ENCODE measurements at regions not wholly inside any gene's neighbourhood (a gene's known extent, or its start where the extent isn't known, plus 50 kb on each side); places are given as distances from the start of the nearest gene placed in this dataset.
"Not testable (repeated sequence)": the region's sequence is repeated elsewhere in the genome, so short reads cannot be mapped to it uniquely, and the experiment has no call there.

- H3K36me3 ChIP-seq (ENCODE audit: control insufficient read depth, insufficient read depth, low read length); H3K27ac ChIP-seq (ENCODE audit: low read depth, low read length); H3K4me3 Mint-ChIP-seq; H3K9me3 Mint-ChIP-seq; H3K27me3 Mint-ChIP-seq (ENCODE audit: insufficient read depth); H3K27me3 ChIP-seq (ENCODE audit: control insufficient read depth, insufficient read depth, low read length, poor library complexity, severe bottlenecking); H3K4me3 ChIP-seq (ENCODE audit: low read length); H3K27ac Mint-ChIP-seq; H3K9me3 ChIP-seq (ENCODE audit: control insufficient read depth, low read length); H3K4me1 ChIP-seq (ENCODE audit: control insufficient read depth, insufficient read depth, low read length); H3K9ac ChIP-seq (ENCODE audit: extremely low read depth, low read length, poor library complexity, severe bottlenecking); H3K4me1 Mint-ChIP-seq; DNase-seq; H3K36me3 Mint-ChIP-seq (ENCODE audit: low read depth): not testable (repeated sequence)
- whole genome bisulfite sequencing, 2 experiments (ENCODE audit: insufficient coverage in 1 of 2, insufficient read length in 1 of 2): 86 to 100% methylated on average over 2 to 3 of the region's 3 CpGs
These were observed 984.4 kb downstream of the LTN1 start for GRCh38 chr21:28008245-28008644.

GRCh38 chr21:28003627-28004026 lies 989.0 kb downstream of the LTN1 start:
- not testable (repeated sequence) for H3K27ac ChIP-seq (ENCODE audit: low read depth, low read length); H3K27me3 Mint-ChIP-seq (ENCODE audit: insufficient read depth); DNase-seq; H3K4me1 Mint-ChIP-seq; H3K9me3 ChIP-seq (ENCODE audit: control insufficient read depth, low read length); H3K36me3 Mint-ChIP-seq (ENCODE audit: low read depth); H3K9ac ChIP-seq (ENCODE audit: extremely low read depth, low read length, poor library complexity, severe bottlenecking); H3K36me3 ChIP-seq (ENCODE audit: control insufficient read depth, insufficient read depth, low read length); H3K27me3 ChIP-seq (ENCODE audit: control insufficient read depth, insufficient read depth, low read length, poor library complexity, severe bottlenecking); H3K27ac Mint-ChIP-seq; H3K4me3 Mint-ChIP-seq; H3K4me3 ChIP-seq (ENCODE audit: low read length); H3K4me1 ChIP-seq (ENCODE audit: control insufficient read depth, insufficient read depth, low read length); H3K9me3 Mint-ChIP-seq
- WGBS, 2 experiments (ENCODE audit: insufficient coverage in 1 of 2, insufficient read length in 1 of 2): no CpG with 5 or more reads among the region's 2 CpGs

GRCh38 chr21:27996906-27997305 lies 995.8 kb downstream of the LTN1 start:
- not testable (repeated sequence) for H3K9me3 Mint-ChIP-seq; H3K27ac Mint-ChIP-seq; H3K4me1 Mint-ChIP-seq; H3K4me3 ChIP-seq (ENCODE audit: low read length); H3K4me3 Mint-ChIP-seq; H3K27me3 Mint-ChIP-seq (ENCODE audit: insufficient read depth); H3K27me3 ChIP-seq (ENCODE audit: control insufficient read depth, insufficient read depth, low read length, poor library complexity, severe bottlenecking); DNase-seq; H3K27ac ChIP-seq (ENCODE audit: low read depth, low read length); H3K36me3 Mint-ChIP-seq (ENCODE audit: low read depth); H3K36me3 ChIP-seq (ENCODE audit: control insufficient read depth, insufficient read depth, low read length); H3K9ac ChIP-seq (ENCODE audit: extremely low read depth, low read length, poor library complexity, severe bottlenecking); H3K4me1 ChIP-seq (ENCODE audit: control insufficient read depth, insufficient read depth, low read length); H3K9me3 ChIP-seq (ENCODE audit: control insufficient read depth, low read length)
- WGBS, 2 experiments (ENCODE audit: insufficient coverage in 1 of 2, insufficient read length in 1 of 2): 85 to 90% methylated on average over 3 to 4 of the region's 4 CpGs

- not testable (repeated sequence) for H3K9ac ChIP-seq (ENCODE audit: extremely low read depth, low read length, poor library complexity, severe bottlenecking); H3K4me1 Mint-ChIP-seq; H3K9me3 Mint-ChIP-seq; DNase-seq; H3K36me3 ChIP-seq (ENCODE audit: control insufficient read depth, insufficient read depth, low read length); H3K27me3 ChIP-seq (ENCODE audit: control insufficient read depth, insufficient read depth, low read length, poor library complexity, severe bottlenecking); H3K36me3 Mint-ChIP-seq (ENCODE audit: low read depth); H3K27me3 Mint-ChIP-seq (ENCODE audit: insufficient read depth); H3K4me3 ChIP-seq (ENCODE audit: low read length); H3K4me3 Mint-ChIP-seq; H3K4me1 ChIP-seq (ENCODE audit: control insufficient read depth, insufficient read depth, low read length); H3K27ac Mint-ChIP-seq; H3K27ac ChIP-seq (ENCODE audit: low read depth, low read length); H3K9me3 ChIP-seq (ENCODE audit: control insufficient read depth, low read length)
- WGBS, 2 experiments (ENCODE audit: insufficient coverage in 1 of 2, insufficient read length in 1 of 2): 89 to 90% methylated on average over 2 of the region's 2 CpGs
These were observed 1007.9 kb downstream of the LTN1 start for GRCh38 chr21:27984663-27985325.

- not testable (repeated sequence) for H3K4me1 Mint-ChIP-seq; H3K9me3 Mint-ChIP-seq; H3K36me3 ChIP-seq (ENCODE audit: control insufficient read depth, insufficient read depth, low read length); H3K4me1 ChIP-seq (ENCODE audit: control insufficient read depth, insufficient read depth, low read length); H3K9ac ChIP-seq (ENCODE audit: extremely low read depth, low read length, poor library complexity, severe bottlenecking); H3K27ac Mint-ChIP-seq; H3K9me3 ChIP-seq (ENCODE audit: control insufficient read depth, low read length); H3K4me3 ChIP-seq (ENCODE audit: low read length); H3K27ac ChIP-seq (ENCODE audit: low read depth, low read length); H3K27me3 Mint-ChIP-seq (ENCODE audit: insufficient read depth); H3K4me3 Mint-ChIP-seq; H3K27me3 ChIP-seq (ENCODE audit: control insufficient read depth, insufficient read depth, low read length, poor library complexity, severe bottlenecking); H3K36me3 Mint-ChIP-seq (ENCODE audit: low read depth); DNase-seq
These were observed 1012.6 kb upstream of the ADAMTS5 start for GRCh38 chr21:27979446-27979845.

Data from endodermal cell (in vitro differentiated cells).